Astrocyte of the cerebellum (primary cell): ENCODE measurements at regions not wholly inside any gene's neighbourhood (a gene's known extent, or its start where the extent isn't known, plus 50 kb on each side); places are given as distances from the start of the nearest gene placed in this dataset.

Experiments
- DNase-seq: peaks from one replicate; pipeline ENCODE4 v3.0.0-alpha.2; 2011; ENCODE audit warnings: low read depth
- H3K4me3 ChIP-seq: 2 replicates; pipeline ENCODE4 v1.5.1; 2011; ENCODE audit warnings: mild to moderate bottlenecking, low read depth, low read length, moderate library complexity
- in situ Hi-C: cut with HindIII; loops from 2 replicates; pipeline ENCODE4 v1.10.0; 2017; ENCODE audit warnings: low sequenced_read_pairs
- TF ChIP-seq, protein P1 (sequence below): IDR thresholded peaks from 2 replicates; pipeline ENCODE4 v1.5.1; 2012; ENCODE audit warnings: low read length, low read depth, moderate library complexity, mild to moderate bottlenecking; ENCODE audit errors: missing control alignments

- TF ChIP-seq, protein P1, sequence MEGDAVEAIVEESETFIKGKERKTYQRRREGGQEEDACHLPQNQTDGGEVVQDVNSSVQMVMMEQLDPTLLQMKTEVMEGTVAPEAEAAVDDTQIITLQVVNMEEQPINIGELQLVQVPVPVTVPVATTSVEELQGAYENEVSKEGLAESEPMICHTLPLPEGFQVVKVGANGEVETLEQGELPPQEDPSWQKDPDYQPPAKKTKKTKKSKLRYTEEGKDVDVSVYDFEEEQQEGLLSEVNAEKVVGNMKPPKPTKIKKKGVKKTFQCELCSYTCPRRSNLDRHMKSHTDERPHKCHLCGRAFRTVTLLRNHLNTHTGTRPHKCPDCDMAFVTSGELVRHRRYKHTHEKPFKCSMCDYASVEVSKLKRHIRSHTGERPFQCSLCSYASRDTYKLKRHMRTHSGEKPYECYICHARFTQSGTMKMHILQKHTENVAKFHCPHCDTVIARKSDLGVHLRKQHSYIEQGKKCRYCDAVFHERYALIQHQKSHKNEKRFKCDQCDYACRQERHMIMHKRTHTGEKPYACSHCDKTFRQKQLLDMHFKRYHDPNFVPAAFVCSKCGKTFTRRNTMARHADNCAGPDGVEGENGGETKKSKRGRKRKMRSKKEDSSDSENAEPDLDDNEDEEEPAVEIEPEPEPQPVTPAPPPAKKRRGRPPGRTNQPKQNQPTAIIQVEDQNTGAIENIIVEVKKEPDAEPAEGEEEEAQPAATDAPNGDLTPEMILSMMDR, result no peak
- in situ Hi-C loops, result no loop called here
- H3K4me3 ChIP-seq, result no peak overlapping the region
- DNase-seq, result no peak
Measured at GRCh38 chr6:168184701-168185100, 105.7 kb upstream of the FRMD1 start.

DNA sequence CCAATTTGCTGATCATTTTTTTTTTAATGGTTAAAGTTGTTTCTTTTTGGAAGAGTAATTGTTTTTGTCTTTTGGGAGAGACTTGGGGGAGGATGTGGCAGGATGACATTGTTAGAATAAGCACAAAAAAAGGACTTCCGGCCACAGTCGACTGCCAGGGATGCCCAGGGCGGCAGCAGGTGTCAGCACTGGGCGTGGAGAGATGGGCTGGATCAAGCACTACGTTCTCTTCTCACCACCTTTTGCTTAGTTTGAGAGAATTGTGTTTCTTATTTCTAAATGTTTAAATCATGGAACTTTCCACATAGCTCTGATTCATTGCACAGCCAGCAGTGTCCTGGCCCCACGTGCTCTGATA is 104.6 kb upstream of the FRMD1 start:
- no peak overlapping the region for H3K4me3 ChIP-seq
- in situ Hi-C loops, result no loop called here
- DNase-seq, result no peak
- TF ChIP-seq, protein P1, result no peak

DNA sequence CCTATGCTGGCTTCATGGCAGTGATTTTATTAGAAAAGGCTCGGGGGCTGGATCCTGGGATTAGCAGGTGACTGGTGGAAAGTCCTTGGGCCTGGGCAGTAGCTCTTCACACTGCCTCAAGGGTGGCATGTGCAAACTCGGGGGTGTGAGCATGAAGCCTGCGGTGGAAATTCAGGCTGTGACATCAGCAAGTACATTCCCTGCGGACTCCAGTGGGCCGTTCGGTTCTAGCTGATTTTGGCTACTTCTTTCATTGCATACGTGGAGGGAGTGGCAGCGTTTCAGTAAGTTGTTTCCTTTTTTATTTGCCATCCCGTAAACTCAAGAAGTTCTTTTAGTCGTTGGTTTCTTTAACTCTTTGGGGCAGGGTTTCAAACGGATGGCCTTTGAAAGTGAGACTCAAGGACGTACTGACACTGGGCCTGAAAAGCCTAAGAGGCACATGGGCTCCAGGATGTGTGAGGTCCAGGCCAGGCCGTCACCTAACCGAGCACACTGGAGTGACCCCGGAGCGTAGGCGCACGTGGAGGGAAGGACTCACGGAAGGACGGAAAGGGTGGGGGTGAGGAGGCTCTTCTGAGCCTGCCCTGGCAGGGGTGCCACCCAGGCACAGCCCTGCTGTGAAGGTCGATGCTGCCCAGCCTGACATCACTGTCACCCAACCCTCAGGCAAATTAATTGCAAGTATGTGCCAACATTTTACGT is 104.0 kb upstream of the FRMD1 start:
- TF ChIP-seq, protein P1, result no peak
- H3K4me3 ChIP-seq, result no peak overlapping the region
- in situ Hi-C loops, result no loop called here
- no peak for DNase-seq

DNA sequence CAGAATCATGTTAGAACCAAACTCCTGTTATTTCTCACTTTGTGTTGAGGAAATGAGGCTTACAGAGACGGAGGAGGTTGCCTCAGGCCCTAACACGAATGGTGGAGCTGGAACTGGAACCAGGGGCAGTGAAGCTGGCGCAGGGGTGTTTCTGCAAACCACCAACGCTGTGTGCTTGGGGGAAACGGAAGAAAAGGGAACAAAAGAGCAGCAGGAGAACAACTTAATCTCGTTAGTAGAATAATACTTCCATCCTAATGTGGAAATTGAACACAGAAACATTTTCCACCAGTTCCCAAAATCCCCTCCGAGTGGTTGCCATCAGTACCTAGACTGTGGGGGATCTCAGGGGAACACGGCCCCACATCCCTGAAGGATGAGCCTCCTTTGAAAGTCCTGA is 103.4 kb upstream of the FRMD1 start:
- in situ Hi-C loops, result no loop called here
- TF ChIP-seq, protein P1, result no peak

DNA sequence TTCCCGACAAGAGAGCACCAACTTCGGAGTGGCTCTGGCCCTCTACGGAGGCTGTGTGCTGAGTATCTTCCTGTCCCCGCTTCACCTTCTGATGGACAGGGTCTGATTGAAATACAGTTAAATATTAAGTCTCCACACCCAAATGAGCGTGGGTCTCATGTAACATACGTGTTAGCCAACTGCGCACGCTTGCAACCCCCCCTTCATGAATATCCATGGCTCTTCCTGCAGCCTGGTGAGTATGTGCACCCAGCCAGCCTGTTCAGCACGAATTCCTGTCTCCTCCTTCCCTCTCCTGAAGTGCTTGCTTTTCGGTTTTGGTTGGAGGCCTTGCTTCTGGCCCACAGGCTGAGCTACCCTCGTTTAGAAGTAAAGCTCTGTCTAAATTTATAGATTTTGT is 102.9 kb upstream of the FRMD1 start:
- DNase-seq, result no peak
- in situ Hi-C loops, result no loop called here
- H3K4me3 ChIP-seq, result no peak overlapping the region
- TF ChIP-seq, protein P1, result no peak

More for the DNA sequence above, 103.4 kb upstream of the FRMD1 start:
- no peak for DNase-seq
- H3K4me3 ChIP-seq, result no peak overlapping the region

DNA sequence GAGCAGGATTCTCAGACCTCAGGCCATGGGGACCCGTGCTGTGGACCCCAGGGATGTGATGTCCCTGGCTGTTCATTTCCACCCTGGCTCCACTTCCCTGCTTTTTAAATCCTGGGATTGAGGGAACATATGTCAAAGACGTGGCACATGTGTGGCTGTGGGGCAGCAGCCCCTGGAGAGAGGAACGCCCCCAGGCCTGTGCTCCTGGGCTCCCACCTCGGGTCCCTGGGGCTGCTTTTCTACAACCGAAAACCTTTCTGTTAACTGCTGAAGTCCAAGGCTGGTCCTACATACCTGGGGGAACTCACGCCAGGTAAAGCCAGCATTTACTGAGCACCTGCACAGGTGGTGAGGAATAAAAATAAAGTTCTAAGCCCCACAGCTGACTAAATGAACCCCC is 102.3 kb upstream of the FRMD1 start:
- H3K4me3 ChIP-seq, result no peak overlapping the region
- in situ Hi-C loops, result no loop called here
- TF ChIP-seq, protein P1, result no peak
- DNase-seq, result no peak

DNA sequence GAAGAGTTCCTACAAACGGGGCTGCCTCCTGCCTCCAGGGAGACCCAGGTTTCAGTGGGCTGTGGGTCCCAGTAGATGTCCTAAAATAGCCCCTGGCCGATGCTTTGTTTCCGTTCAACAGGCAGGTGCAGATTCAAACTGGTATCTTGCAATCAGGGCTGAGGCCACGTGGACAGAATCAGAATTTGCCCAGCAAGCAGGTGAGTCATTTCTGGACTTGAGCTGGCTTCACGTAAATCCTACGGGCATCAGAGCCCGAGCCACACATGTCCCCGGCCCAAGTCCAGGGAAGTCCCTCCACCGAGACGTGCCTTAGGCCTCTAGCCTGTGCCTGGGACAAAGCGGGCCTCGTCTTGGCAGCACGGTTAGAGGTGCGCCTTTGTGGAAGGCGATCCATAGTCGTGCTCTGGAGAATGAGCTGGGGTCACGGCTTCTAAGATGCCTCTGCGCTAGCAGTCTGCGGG is 101.6 kb upstream of the FRMD1 start:
- no peak for DNase-seq
- TF ChIP-seq, protein P1, result no peak
- in situ Hi-C loops, result no loop called here
- H3K4me3 ChIP-seq, result no peak overlapping the region
